GM23338 (cell line): ENCODE measurements at regions not wholly inside any gene's neighbourhood (a gene's known extent, or its start where the extent isn't known, plus 50 kb on each side); places are given as distances from the start of the nearest gene placed in this dataset.
A peak's percentile ranks its signal among the peaks of the same experiment; 100 is the strongest.

Experiments
- ATAC-seq: fragments of 200-7000 bp; cut with Tn5 transposase; 3 replicates; pipeline ENCODE4 v1.9.1; 2020
- DNase-seq: peaks from one replicate; pipeline ENCODE4 v3.0.0-alpha.2; 2015; ENCODE audit warnings: low spot score
- H2AFZ ChIP-seq: fragments of 200-600 bp; sonication (generic); 2 replicates; pipeline ENCODE4 v1.8.0; 2016; ENCODE audit warnings: antibody characterized with exemption, mild to moderate bottlenecking, moderate library complexity
- H3F3A ChIP-seq: fragments of 200-600 bp; sonication (generic); replicated peaks from 2 replicates; pipeline ENCODE4 v1.8.0; 2017; ENCODE audit warnings: antibody characterized with exemption, mixed run types, low read depth
- H3K27ac ChIP-seq: fragments of 200-600 bp; sonication (generic); 2 replicates; pipeline ENCODE4 v1.6.1; 2016; ENCODE audit warnings: low read depth
- H3K27me3 ChIP-seq: fragments of 200-600 bp; sonication (generic); 2 replicates; pipeline ENCODE4 v1.8.0; 2016; ENCODE audit warnings: mild to moderate bottlenecking, mixed run types, moderate library complexity; ENCODE audit not compliant: insufficient read depth
- H3K36me3 ChIP-seq: fragments of 200-600 bp; sonication (generic); 2 replicates; pipeline ENCODE4 v1.8.0; 2016; ENCODE audit warnings: mild to moderate bottlenecking; ENCODE audit not compliant: insufficient read depth
- H3K4me1 ChIP-seq: fragments of 200-600 bp; sonication (generic); 2 replicates; pipeline ENCODE4 v1.8.0; 2016; ENCODE audit warnings: mild to moderate bottlenecking, moderate library complexity; ENCODE audit not compliant: insufficient read depth
- H3K4me2 ChIP-seq: fragments of 200-600 bp; sonication (generic); 2 replicates; pipeline ENCODE4 v1.7.1; 2017; ENCODE audit warnings: mixed run types
- H3K4me3 ChIP-seq: fragments of 200-600 bp; sonication (generic); 2 replicates; pipeline ENCODE4 v1.6.1; 2016; ENCODE audit warnings: mixed run types
- H3K79me2 ChIP-seq: fragments of 200-600 bp; sonication (generic); replicated peaks from 2 replicates; pipeline ENCODE4 v1.8.0; 2017; ENCODE audit warnings: mild to moderate bottlenecking; ENCODE audit not compliant: insufficient read depth
- H3K9me2 ChIP-seq: fragments of 200-600 bp; sonication (generic); 2 replicates; pipeline ENCODE4 v1.8.0; 2017; ENCODE audit not compliant: insufficient read depth
- H4K20me1 ChIP-seq: fragments of 200-600 bp; sonication (generic); replicated peaks from 2 replicates; pipeline ENCODE4 v1.8.0; 2017; ENCODE audit warnings: mild to moderate bottlenecking; ENCODE audit not compliant: insufficient read depth
- H3K27ac Mint-ChIP-seq: 2 replicates; pipeline ENCODE4 v1.8.0; 2020; ENCODE audit warnings: inconsistent platforms, mild to moderate bottlenecking, moderate library complexity, mixed read lengths
- H3K27me3 Mint-ChIP-seq: 3 replicates; pipeline ENCODE4 v1.8.0; 2022; ENCODE audit warnings: low read depth, mild to moderate bottlenecking, moderate library complexity, mixed read lengths, inconsistent platforms; ENCODE audit not compliant: insufficient read depth, poor library complexity
- H3K36me3 Mint-ChIP-seq: 3 replicates; pipeline ENCODE4 v1.8.0; 2021; ENCODE audit warnings: low read depth, mild to moderate bottlenecking, inconsistent platforms, moderate library complexity, mixed read lengths
- H3K4me1 Mint-ChIP-seq: 3 replicates; pipeline ENCODE4 v1.8.0; 2020; ENCODE audit warnings: mild to moderate bottlenecking, inconsistent platforms, mixed read lengths
- H3K4me3 Mint-ChIP-seq: 3 replicates; pipeline ENCODE4 v1.8.0; 2021; ENCODE audit warnings: moderate library complexity, mild to moderate bottlenecking, inconsistent platforms, mixed read lengths
- H3K9me3 Mint-ChIP-seq: 3 replicates; pipeline ENCODE4 v1.8.0; 2020; ENCODE audit warnings: moderate library complexity, mild to moderate bottlenecking, inconsistent platforms, mixed read lengths
- CREB1 ChIP-seq: fragments of 250-450 bp; sonication (Bioruptor Pico); IDR thresholded peaks from 2 replicates; pipeline ENCODE4 v1.5.0; 2020; ENCODE audit warnings: low read depth, mild to moderate bottlenecking, moderate library complexity
- EZH2 ChIP-seq: fragments of 200-600 bp; sonication (generic); IDR thresholded peaks from one replicate; pipeline ENCODE4 v1.8.0; 2017; ENCODE audit warnings: antibody characterized with exemption, mild to moderate bottlenecking, low read depth; ENCODE audit not compliant: unreplicated experiment
- EZH2phosphoT487 ChIP-seq: fragments of 200-600 bp; sonication (generic); IDR thresholded peaks from one replicate; pipeline ENCODE4 v1.8.1; 2018; ENCODE audit warnings: antibody characterized with exemption; ENCODE audit not compliant: unreplicated experiment
- NANOG ChIP-seq: IDR thresholded peaks from 2 replicates; pipeline ENCODE4 v1.6.1; 2016; ENCODE audit warnings: antibody characterized with exemption, borderline replicate concordance
- POLR2AphosphoS5 ChIP-seq: IDR thresholded peaks from 2 replicates; pipeline ENCODE4 v1.6.1; 2016; ENCODE audit warnings: antibody characterized with exemption, low read depth
- STAT1 ChIP-seq: IDR thresholded peaks from one replicate; pipeline ENCODE4 v1.6.1; 2016; ENCODE audit warnings: antibody characterized with exemption; ENCODE audit not compliant: unreplicated experiment
- ZNF114 ChIP-seq: fragments of 250-450 bp; sonication (Bioruptor Pico); IDR thresholded peaks from 2 replicates; pipeline ENCODE4 v1.5.0; 2020; ENCODE audit warnings: mild to moderate bottlenecking, moderate library complexity
- ZNF331 ChIP-seq: fragments of 250-450 bp; sonication (Bioruptor Pico); IDR thresholded peaks from 2 replicates; pipeline ENCODE4 v1.5.0; 2020; ENCODE audit warnings: low read depth, mild to moderate bottlenecking, moderate library complexity
- TF ChIP-seq, protein P1 (sequence below): IDR thresholded peaks from one replicate; pipeline ENCODE4 v1.6.1; 2018; ENCODE audit warnings: antibody characterized with exemption; ENCODE audit not compliant: unreplicated experiment
- TF ChIP-seq, protein P2 (sequence below): IDR thresholded peaks from 2 replicates; pipeline ENCODE4 v1.6.1; 2016; ENCODE audit warnings: antibody characterized with exemption
- TF ChIP-seq, protein P3 (sequence below): fragments of 250-450 bp; sonication (Bioruptor Pico); IDR thresholded peaks from 2 replicates; pipeline ENCODE4 v1.5.0; 2020; ENCODE audit warnings: mild to moderate bottlenecking, moderate library complexity

DNA sequence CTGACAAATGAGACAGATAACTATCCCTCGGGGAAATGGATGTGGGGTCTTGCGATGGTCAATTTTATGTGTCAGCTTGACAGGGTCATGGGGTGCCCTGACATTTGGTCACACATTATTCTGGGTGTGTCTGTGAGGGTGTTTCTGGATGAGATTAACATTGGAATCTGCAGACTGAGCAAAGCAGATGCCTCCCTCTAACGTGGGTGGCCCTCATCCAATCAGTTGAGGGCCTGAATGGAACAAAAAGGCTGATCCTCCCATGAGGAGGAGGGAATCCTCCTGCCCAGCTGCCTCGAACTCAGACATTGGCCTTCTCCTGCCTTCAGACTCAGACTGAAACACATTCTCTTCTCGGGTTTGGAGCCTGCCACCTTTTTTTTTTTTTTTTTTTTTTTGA, 69.0 kb downstream of the MINAR1 start:
- ATAC-seq: no peak
- TF ChIP-seq, protein P1, sequence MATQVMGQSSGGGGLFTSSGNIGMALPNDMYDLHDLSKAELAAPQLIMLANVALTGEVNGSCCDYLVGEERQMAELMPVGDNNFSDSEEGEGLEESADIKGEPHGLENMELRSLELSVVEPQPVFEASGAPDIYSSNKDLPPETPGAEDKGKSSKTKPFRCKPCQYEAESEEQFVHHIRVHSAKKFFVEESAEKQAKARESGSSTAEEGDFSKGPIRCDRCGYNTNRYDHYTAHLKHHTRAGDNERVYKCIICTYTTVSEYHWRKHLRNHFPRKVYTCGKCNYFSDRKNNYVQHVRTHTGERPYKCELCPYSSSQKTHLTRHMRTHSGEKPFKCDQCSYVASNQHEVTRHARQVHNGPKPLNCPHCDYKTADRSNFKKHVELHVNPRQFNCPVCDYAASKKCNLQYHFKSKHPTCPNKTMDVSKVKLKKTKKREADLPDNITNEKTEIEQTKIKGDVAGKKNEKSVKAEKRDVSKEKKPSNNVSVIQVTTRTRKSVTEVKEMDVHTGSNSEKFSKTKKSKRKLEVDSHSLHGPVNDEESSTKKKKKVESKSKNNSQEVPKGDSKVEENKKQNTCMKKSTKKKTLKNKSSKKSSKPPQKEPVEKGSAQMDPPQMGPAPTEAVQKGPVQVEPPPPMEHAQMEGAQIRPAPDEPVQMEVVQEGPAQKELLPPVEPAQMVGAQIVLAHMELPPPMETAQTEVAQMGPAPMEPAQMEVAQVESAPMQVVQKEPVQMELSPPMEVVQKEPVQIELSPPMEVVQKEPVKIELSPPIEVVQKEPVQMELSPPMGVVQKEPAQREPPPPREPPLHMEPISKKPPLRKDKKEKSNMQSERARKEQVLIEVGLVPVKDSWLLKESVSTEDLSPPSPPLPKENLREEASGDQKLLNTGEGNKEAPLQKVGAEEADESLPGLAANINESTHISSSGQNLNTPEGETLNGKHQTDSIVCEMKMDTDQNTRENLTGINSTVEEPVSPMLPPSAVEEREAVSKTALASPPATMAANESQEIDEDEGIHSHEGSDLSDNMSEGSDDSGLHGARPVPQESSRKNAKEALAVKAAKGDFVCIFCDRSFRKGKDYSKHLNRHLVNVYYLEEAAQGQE: no peak
- TF ChIP-seq EZH2 (no peak), EZH2phosphoT487 (no peak), POLR2AphosphoS5 (no peak), ZNF331 (no peak), ZNF114 (no peak), CREB1 (CRISPR knock-in tag) (no peak), NANOG (no peak), STAT1 (no peak)
- TF ChIP-seq, protein P2, sequence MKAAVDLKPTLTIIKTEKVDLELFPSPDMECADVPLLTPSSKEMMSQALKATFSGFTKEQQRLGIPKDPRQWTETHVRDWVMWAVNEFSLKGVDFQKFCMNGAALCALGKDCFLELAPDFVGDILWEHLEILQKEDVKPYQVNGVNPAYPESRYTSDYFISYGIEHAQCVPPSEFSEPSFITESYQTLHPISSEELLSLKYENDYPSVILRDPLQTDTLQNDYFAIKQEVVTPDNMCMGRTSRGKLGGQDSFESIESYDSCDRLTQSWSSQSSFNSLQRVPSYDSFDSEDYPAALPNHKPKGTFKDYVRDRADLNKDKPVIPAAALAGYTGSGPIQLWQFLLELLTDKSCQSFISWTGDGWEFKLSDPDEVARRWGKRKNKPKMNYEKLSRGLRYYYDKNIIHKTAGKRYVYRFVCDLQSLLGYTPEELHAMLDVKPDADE: no peak

DNA sequence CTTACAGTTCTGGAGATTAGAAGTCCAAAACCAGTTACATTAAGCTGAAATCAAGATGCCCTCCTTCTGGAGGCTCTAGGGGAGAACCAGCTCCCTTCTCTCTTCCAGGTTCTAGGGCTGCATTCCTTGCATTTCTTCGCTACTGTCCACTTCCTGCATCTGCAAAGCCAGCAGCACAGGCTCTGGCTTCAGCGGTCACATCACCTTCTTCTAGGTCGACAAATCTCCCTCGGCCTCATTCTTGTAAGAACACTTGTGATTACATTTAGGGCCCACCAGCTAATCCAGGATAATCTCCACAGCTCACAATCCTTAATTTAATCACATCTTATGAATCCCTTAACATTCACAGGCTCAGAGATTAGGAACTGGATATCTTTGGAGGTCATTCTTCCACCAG, 73.8 kb downstream of the MINAR1 start:
- no peaks in the 10 kb centered on the region for H3K27me3 ChIP-seq
- TF ChIP-seq, protein P3, sequence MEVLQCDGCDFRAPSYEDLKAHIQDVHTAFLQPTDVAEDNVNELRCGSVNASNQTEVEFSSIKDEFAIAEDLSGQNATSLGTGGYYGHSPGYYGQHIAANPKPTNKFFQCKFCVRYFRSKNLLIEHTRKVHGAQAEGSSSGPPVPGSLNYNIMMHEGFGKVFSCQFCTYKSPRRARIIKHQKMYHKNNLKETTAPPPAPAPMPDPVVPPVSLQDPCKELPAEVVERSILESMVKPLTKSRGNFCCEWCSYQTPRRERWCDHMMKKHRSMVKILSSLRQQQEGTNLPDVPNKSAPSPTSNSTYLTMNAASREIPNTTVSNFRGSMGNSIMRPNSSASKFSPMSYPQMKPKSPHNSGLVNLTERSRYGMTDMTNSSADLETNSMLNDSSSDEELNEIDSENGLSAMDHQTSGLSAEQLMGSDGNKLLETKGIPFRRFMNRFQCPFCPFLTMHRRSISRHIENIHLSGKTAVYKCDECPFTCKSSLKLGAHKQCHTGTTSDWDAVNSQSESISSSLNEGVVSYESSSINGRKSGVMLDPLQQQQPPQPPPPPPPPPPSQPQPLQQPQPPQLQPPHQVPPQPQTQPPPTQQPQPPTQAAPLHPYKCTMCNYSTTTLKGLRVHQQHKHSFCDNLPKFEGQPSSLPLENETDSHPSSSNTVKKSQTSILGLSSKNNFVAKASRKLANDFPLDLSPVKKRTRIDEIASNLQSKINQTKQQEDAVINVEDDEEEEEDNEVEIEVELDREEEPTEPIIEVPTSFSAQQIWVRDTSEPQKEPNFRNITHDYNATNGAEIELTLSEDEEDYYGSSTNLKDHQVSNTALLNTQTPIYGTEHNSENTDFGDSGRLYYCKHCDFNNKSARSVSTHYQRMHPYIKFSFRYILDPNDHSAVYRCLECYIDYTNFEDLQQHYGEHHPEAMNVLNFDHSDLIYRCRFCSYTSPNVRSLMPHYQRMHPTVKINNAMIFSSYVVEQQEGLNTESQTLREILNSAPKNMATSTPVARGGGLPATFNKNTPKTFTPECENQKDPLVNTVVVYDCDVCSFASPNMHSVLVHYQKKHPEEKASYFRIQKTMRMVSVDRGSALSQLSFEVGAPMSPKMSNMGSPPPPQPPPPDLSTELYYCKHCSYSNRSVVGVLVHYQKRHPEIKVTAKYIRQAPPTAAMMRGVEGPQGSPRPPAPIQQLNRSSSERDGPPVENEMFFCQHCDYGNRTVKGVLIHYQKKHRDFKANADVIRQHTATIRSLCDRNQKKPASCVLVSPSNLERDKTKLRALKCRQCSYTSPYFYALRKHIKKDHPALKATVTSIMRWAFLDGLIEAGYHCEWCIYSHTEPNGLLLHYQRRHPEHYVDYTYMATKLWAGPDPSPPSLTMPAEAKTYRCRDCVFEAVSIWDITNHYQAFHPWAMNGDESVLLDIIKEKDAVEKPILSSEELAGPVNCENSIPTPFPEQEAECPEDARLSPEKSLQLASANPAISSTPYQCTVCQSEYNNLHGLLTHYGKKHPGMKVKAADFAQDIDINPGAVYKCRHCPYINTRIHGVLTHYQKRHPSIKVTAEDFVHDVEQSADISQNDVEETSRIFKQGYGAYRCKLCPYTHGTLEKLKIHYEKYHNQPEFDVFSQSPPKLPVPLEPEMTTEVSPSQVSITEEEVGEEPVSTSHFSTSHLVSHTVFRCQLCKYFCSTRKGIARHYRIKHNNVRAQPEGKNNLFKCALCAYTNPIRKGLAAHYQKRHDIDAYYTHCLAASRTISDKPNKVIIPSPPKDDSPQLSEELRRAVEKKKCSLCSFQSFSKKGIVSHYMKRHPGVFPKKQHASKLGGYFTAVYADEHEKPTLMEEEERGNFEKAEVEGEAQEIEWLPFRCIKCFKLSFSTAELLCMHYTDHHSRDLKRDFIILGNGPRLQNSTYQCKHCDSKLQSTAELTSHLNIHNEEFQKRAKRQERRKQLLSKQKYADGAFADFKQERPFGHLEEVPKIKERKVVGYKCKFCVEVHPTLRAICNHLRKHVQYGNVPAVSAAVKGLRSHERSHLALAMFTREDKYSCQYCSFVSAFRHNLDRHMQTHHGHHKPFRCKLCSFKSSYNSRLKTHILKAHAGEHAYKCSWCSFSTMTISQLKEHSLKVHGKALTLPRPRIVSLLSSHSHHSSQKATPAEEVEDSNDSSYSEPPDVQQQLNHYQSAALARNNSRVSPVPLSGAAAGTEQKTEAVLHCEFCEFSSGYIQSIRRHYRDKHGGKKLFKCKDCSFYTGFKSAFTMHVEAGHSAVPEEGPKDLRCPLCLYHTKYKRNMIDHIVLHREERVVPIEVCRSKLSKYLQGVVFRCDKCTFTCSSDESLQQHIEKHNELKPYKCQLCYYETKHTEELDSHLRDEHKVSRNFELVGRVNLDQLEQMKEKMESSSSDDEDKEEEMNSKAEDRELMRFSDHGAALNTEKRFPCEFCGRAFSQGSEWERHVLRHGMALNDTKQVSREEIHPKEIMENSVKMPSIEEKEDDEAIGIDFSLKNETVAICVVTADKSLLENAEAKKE (CRISPR knock-in tag): 0 out of 2 replicates have a peak, but pooled peaks have one; percentile 49

More for the DNA sequence above, 69.0 kb downstream of the MINAR1 start:
- H3K4me1 ChIP-seq: peaks cover under 1% of the 10 kb centered on the region; the same call in 1 of the 2 replicates
- no peak overlapping the region for H3K27ac ChIP-seq
- no peaks in the 10 kb centered on the region for H3K79me2 ChIP-seq
- no peak overlapping the region for H3K4me3 ChIP-seq
- H3K4me1 Mint-ChIP-seq: peaks cover 2% of the 10 kb centered on the region; the same call in 2 of the 3 replicates
- no peaks in the 10 kb centered on the region for H3K36me3 Mint-ChIP-seq
- no peaks in the 10 kb centered on the region for H3K36me3 ChIP-seq
- H3K9me3 Mint-ChIP-seq: no peaks in the 10 kb centered on the region
- no peak overlapping the region for H3K27ac Mint-ChIP-seq
- H4K20me1 ChIP-seq: no peaks in the 10 kb centered on the region
- H3K9me2 ChIP-seq: 0 out of 2 replicates have a peak, but pooled peaks cover 4% of the 10 kb centered on the region
- no peak for DNase-seq
- H2AFZ ChIP-seq: no peak overlapping the region
- no peak overlapping the region for H3K4me3 Mint-ChIP-seq
- no peak overlapping the region for H3K4me2 ChIP-seq
- no peaks in the 10 kb centered on the region for H3K27me3 ChIP-seq
- no peaks in the 10 kb centered on the region for H3F3A ChIP-seq
- no peaks in the 10 kb centered on the region for H3K27me3 Mint-ChIP-seq

More for the DNA sequence above, 73.8 kb downstream of the MINAR1 start:
- H3K4me1 Mint-ChIP-seq: peaks cover 3% of the 10 kb centered on the region; the same call in 2 of the 3 replicates
- H3K27ac Mint-ChIP-seq: no peak overlapping the region
- Histone ChIP-seq H3K4me1 (no peaks in the 10 kb centered on the region), H2AFZ (no peak overlapping the region), H3F3A (no peaks in the 10 kb centered on the region), H3K9me2 (peaks cover 12% of the 10 kb centered on the region; the same call in 1 of the 2 replicates), H4K20me1 (no peaks in the 10 kb centered on the region), H3K36me3 (no peaks in the 10 kb centered on the region), H3K4me2 (no peak overlapping the region), H3K27ac (no peak overlapping the region), H3K4me3 (no peak overlapping the region), H3K79me2 (no peaks in the 10 kb centered on the region)
- ATAC-seq (no peak; the same call in 2 of the 3 replicates), DNase-seq (peak; percentile 27)
- no peak overlapping the region for H3K4me3 Mint-ChIP-seq
- no peaks in the 10 kb centered on the region for H3K36me3 Mint-ChIP-seq
- no peaks in the 10 kb centered on the region for H3K9me3 Mint-ChIP-seq
- H3K27me3 Mint-ChIP-seq: no peaks in the 10 kb centered on the region
